ENCODE measurements at regions not wholly inside any gene's neighbourhood (a gene's known extent, or its start where the extent isn't known, plus 50 kb on each side); places are given as distances from the start of the nearest gene placed in this dataset.
"Not testable (repeated sequence)": the region's sequence is repeated elsewhere in the genome, so short reads cannot be mapped to it uniquely, and the experiment has no call there.

- no peak for DNase-seq
These were observed 216.8 kb downstream of the FBXO8 start for GRCh38 chr4:174066611-174067205.

- DNase-seq: no peak
These were observed 220.6 kb downstream of the FBXO8 start for GRCh38 chr4:174062831-174063230.

- no peak for DNase-seq
These were observed 222.4 kb downstream of the FBXO8 start for GRCh38 chr4:174061026-174061425.

GRCh38 chr4:174058846-174059245 is 224.6 kb downstream of the FBXO8 start:
- no peak for DNase-seq

- DNase-seq: no peak
These were observed 226.5 kb downstream of the FBXO8 start for GRCh38 chr4:174056959-174057358.

GRCh38 chr4:174055344-174055743 is 228.1 kb downstream of the FBXO8 start:
- DNase-seq: no peak

- no peak for DNase-seq
These were observed 229.6 kb downstream of the FBXO8 start for GRCh38 chr4:174053895-174054294.

GRCh38 chr4:174047363-174047762 is 236.1 kb downstream of the FBXO8 start:
- no peak for DNase-seq

- DNase-seq: not testable (repeated sequence)
These were observed 237.6 kb downstream of the FBXO8 start for GRCh38 chr4:174045829-174046228.

- DNase-seq: no peak
These were observed 238.1 kb downstream of the FBXO8 start for GRCh38 chr4:174045381-174045780.

GRCh38 chr4:174041555-174042105 is 241.8 kb downstream of the FBXO8 start:
- no peak for DNase-seq

- DNase-seq: no peak
These were observed 243.2 kb downstream of the FBXO8 start for GRCh38 chr4:174040287-174040686.

GRCh38 chr4:174038481-174038880 is 245.0 kb downstream of the FBXO8 start:
- no peak for DNase-seq

- DNase-seq: no peak
These were observed 245.8 kb downstream of the FBXO8 start for GRCh38 chr4:174037631-174038030.

GRCh38 chr4:174037049-174037448 is 246.4 kb downstream of the FBXO8 start:
- DNase-seq: no peak

- DNase-seq: no peak
These were observed 246.9 kb downstream of the FBXO8 start for GRCh38 chr4:174036576-174036975.

- no peak for DNase-seq
These were observed 247.4 kb downstream of the FBXO8 start for GRCh38 chr4:174036111-174036510.

- no peak for DNase-seq
These were observed 259.8 kb downstream of the FBXO8 start for GRCh38 chr4:174023641-174024040.

GRCh38 chr4:174018236-174018635 is 265.2 kb downstream of the FBXO8 start:
- no peak for DNase-seq

- no peak for DNase-seq
These were observed 267.2 kb downstream of the FBXO8 start for GRCh38 chr4:174016251-174016650.

- DNase-seq: no peak
These were observed 270.6 kb downstream of the FBXO8 start for GRCh38 chr4:174012886-174013259.

- no peak for DNase-seq
These were observed 271.2 kb downstream of the FBXO8 start for GRCh38 chr4:174012135-174012885.

GRCh38 chr4:174010547-174010946 is 272.9 kb downstream of the FBXO8 start:
- DNase-seq: no peak

Data from C1 segment of cervical spinal cord (tissue), 14 donors.